Left colon (tissue), 2 donors: ENCODE measurements at regions not wholly inside any gene's neighbourhood (a gene's known extent, or its start where the extent isn't known, plus 50 kb on each side); places are given as distances from the start of the nearest gene placed in this dataset.
"Not testable (repeated sequence)": the region's sequence is repeated elsewhere in the genome, so short reads cannot be mapped to it uniquely, and the experiment has no call there.

Source experiments
- ATAC-seq: fragments of 200-7000 bp; cut with Tn5 transposase; one replicate; pipeline ENCODE4 v1.9.1; 2020; ENCODE audit warnings: mild to moderate bottlenecking, moderate library complexity
- DNase-seq, 2 donors: peaks; one replicate each; pipeline ENCODE4 v3.0.0-alpha.2; 2020
- intact Hi-C, 2 donors: fragments of 100-400 bp; cut with DNase I in 1 of 2; cut with micrococcal nuclease in 1 of 2; formaldehyde crosslinking; loops; one replicate each; pipeline versions ENCODE4 v1.11.2 to v1.14.0; 2022; cut with DNase I, micrococcal nuclease
- donor health status: DM: no; HTN: no; CAD: no.
- donor health status: DM: yes; HTN: yes; CAD: no.

DNA sequence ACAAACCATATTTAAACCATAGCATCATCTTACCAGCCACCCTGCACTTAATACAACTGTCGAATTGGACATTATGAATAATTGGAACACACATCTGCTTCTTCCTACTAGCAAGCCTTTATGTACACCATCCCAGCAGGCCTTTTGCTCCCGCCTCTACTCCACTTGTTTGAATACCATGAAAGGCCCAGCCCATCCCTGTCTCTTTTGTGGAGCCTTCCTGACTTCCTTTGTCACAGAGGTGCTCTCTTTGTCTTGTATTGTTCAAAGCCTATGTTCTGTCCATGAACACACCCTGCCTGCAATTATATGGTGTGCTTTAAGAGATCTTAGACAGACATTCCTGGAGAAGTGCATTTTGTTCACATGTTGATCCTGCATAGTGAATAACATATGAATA, 465.7 kb downstream of the DIRAS2 start:
- DNase-seq: no peak
- intact Hi-C loops: no loop called here
- ATAC-seq: peak; percentile 48

- no peak for ATAC-seq
- intact Hi-C loops: no loop called here
- no peak for DNase-seq
These were observed 462.2 kb downstream of the DIRAS2 start for GRCh38 chr9:90180381-90180780.

DNA sequence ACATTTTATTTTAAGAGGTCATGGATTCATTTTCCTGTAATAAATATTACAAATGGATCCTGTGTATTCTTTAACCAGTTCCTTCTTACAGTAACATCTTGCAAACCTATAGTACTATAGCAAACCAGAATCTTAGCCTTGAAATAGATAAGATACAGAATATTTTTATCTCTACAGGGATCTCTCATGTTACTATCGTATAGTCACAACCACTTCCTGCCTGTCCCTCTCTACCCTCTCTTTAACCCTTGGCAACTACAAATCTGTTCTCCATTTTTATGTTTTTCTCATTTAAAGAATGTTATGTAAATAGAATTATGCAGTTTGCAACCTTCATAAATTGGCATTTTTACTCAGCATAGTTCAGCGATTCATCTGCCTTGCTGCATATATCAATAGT, 454.0 kb downstream of the DIRAS2 start:
- intact Hi-C loops: no loop called here
- ATAC-seq: no peak
- DNase-seq: no peak

- DNase-seq: no peak
- intact Hi-C loops: no loop called here
- no peak for ATAC-seq
These were observed 453.3 kb downstream of the DIRAS2 start for GRCh38 chr9:90189306-90189705.

- ATAC-seq: peak; percentile 26
- DNase-seq: peak; percentile 85 to 90
- intact Hi-C loops: not testable (repeated sequence)
These were observed 450.2 kb downstream of the DIRAS2 start for GRCh38 chr9:90192465-90192864.

- intact Hi-C loops: no loop called here
- no peak for DNase-seq
- no peak for ATAC-seq
These were observed 443.7 kb downstream of the DIRAS2 start for GRCh38 chr9:90198956-90199355.

- DNase-seq: no peak
- ATAC-seq: peak; percentile 82
- intact Hi-C loops: no loop called here
These were observed 440.9 kb downstream of the DIRAS2 start for GRCh38 chr9:90201766-90202165.

- intact Hi-C loops: no loop called here
- ATAC-seq (no peak), DNase-seq (no peak)
These were observed 438.3 kb downstream of the DIRAS2 start for GRCh38 chr9:90204128-90204831.

GRCh38 chr9:90213045-90213444, 429.6 kb downstream of the DIRAS2 start:
- intact Hi-C loops, ATAC-seq, DNase-seq: not testable (repeated sequence)

DNA sequence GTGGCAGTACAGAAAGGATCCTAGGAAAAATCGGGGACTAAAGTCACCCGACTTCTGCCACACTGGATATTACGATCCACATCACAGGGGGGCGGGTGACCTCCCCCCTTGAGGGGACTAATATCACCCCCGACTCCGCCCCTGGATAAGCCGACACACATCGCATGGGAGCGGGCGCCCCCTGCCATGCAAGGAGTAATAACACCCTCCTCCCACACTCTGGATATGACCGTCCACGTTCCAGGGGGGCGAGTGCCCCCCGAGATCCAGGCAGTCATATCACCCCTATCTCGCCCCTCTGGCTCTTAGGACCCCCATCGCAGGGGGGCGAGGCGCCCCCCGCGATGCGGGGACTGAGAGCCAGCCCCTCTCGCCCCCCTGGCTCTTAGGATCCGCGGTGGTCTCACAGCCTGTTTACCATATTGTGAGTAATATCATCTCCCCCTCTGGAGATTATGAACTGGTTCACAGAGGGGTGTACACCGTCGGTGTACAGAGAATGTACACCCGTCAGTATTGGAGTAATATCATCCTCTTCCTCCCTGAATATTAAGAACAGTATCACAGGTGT, 423.0 kb downstream of the DIRAS2 start:
- peak in 1 of 2 donors; percentile 63 for DNase-seq
- intact Hi-C loops: no loop called here

DNA sequence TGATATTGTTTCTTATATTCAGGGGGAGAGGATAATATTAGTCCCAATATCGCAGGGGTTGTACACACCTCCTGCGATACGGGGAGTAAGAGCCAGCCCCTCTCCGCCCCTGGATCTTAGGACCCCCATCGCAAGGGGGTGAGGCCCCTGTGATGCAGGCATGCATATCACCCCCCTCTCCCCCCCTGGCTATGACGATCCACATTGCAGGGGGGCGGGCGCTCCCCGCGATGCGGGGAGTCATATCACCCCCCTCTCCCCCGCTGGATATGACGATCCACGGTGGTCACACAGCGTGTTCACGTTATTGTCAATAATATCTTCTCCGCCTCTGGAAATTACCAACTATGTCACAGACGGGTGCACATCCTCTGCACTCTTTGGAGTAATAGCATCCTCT, 420.7 kb downstream of the DIRAS2 start:
- intact Hi-C loops, DNase-seq, ATAC-seq: not testable (repeated sequence)

More for the DNA sequence above, 423.0 kb downstream of the DIRAS2 start:
- peak; percentile 88 for ATAC-seq

DNA sequence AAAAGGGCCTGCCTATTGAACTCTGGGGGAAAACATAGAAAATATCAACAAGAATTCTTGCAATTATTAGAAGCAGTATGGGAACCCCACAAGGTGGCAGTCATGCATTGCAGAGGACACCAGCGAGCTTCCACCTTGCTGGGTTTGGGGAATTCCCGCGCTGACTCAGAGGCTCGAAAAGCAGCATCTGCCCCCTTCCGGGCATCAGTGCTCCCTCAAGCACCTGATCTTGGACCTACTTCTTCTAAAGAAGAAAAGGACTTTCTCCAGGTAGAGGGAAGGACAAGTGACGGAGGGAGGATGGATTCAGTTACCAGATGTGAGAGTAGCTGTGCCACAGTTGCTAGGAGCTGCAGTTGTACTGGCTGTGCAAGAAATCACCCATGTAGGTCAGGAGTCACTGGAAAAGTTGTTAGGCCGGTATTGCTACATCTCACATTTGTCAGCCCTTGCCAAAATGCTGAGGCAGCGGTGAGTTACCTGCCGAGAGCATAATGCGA, 415.7 kb downstream of the DIRAS2 start:
- DNase-seq (peak; percentile 42 to 57), ATAC-seq (peak; percentile 46)
- intact Hi-C loops: not testable (repeated sequence)

- ATAC-seq, DNase-seq: not testable (repeated sequence)
- intact Hi-C loops: loop anchor here in 1 of 2 donors (10.0 kb wide), 1 partner anchor 642 kb away; no protein-coding TSS in a partner anchor
These were observed 409.5 kb downstream of the DIRAS2 start for GRCh38 chr9:90233081-90233480.

- intact Hi-C loops: no loop called here
- no peak for ATAC-seq
- no peak for DNase-seq
These were observed 402.1 kb downstream of the DIRAS2 start for GRCh38 chr9:90240541-90240940.

DNA sequence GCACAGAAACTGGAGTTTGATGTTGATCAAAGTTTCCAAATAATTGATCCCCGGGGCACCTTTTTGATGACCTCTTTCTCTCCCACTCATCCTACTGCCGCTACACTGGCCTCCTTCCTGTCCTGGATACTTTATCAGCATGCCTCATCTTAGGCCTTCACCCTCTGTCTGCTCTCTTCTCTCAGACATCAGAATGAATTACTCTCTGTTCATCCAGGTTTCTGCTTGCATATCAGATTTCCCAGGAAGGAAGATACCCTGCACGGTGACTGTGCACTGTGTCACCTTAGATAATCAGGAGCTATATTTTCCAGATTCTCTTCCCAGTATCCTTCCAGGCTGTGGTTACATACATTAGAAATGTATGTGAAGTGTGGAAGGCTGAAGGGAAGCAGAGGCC, 397.0 kb downstream of the DIRAS2 start:
- intact Hi-C loops: no loop called here
- ATAC-seq (no peak), DNase-seq (no peak)

- intact Hi-C loops: no loop called here
- DNase-seq (no peak), ATAC-seq (no peak)
These were observed 393.5 kb downstream of the DIRAS2 start for GRCh38 chr9:90249094-90249493.

DNA sequence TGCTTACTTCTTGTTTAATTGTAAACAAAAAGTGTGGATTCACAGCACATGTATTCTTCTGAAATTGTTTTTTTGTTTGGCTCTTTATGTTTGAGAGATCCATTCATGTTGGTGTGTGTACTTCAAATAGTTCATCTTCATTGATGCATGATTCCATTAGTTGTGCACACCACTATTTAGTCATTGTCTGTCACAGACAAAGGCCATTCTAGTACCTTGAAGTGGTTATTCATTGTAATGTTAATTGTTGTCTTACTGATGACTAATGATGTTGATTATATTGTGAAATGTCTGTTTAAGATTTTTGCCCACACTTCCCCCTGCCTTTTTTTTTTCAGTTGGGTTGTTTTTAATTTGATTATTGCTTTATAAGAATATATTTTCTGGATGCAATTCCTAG, 391.3 kb downstream of the DIRAS2 start:
- intact Hi-C loops: no loop called here
- DNase-seq (no peak), ATAC-seq (no peak)

DNA sequence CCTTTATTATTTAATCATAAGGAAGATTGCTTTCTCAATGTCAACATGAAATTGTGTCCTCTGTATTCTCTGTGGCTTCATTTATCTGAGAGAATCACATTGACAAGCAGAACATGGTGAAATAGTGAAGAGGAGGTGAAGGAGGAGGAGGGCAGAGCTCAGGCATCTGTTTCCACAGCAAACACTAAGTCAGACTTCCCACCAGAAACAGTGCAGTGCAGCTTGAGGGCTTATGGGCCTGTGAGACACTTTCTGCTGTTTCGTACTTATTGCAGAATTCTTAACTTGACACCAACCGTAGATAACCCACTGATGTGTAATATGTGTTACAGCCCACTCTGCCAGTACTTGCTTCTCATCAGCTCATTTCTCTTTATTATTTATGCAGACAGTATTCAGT, 386.3 kb downstream of the DIRAS2 start:
- intact Hi-C loops: no loop called here
- ATAC-seq: no peak
- DNase-seq: no peak

- intact Hi-C loops: no loop called here
- DNase-seq (no peak), ATAC-seq (no peak)
These were observed 383.0 kb downstream of the DIRAS2 start for GRCh38 chr9:90259311-90260246.
